Brain pericyte (primary cell): ENCODE measurements at regions not wholly inside any gene's neighbourhood (a gene's known extent, or its start where the extent isn't known, plus 50 kb on each side); places are given as distances from the start of the nearest gene placed in this dataset.
"Not testable (repeated sequence)": the region's sequence is repeated elsewhere in the genome, so short reads cannot be mapped to it uniquely, and the experiment has no call there.

Experiments used
- DNase-seq: peaks from one replicate; pipeline ENCODE4 v3.0.0-alpha.2; 2012; ENCODE audit warnings: low read depth, low spot score

DNA sequence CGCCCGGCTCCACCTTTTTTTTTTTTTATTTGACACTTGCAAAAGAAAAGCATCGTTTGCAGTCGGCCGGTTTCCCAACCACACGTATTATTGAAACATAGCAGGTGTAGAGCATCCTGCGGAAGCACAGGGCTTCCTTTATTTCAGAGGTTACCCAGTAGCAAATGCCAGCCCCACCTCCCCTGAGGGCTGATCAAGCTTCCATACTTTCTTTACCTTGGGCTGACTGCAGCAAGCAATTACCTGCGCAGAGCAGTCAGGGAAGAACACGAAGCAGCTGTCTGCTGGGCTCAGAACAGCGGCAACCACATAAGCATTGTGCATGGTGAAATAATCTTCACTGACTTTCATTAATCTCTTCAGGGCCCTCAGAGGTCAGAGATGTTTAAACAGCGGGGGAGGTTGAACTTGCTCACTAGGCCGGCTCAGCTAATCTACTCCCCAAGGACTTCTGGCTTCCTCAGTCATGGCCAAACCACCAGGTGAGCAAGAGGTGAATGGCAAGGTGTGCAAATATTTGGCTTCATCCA is 784.7 kb upstream of the AUTS2 start:
- DNase-seq = no peak

- no peak for DNase-seq
These were observed 781.8 kb upstream of the AUTS2 start for GRCh38 chr7:68816491-68816890.

- no peak for DNase-seq
These were observed 778.0 kb upstream of the AUTS2 start for GRCh38 chr7:68820321-68820720.

DNA sequence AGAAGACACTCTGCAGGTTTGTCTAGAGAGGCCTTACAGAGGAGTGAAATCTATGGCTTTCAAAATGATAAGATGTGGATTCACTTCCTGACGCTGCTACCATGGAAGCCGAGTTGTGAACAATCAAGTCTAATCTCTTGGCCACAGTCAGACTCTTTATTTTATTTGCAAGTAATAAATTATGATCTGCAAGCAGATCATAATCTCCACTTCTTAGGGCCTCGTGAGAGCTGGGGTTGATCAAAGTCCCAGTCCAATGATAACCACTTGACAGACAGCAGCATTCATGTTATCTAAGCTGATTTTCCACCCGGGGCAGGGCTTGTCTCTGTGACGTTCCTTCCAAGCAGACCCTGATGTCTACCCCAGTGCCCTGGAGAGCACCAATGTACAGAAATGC is 776.4 kb upstream of the AUTS2 start:
- DNase-seq = no peak

DNA sequence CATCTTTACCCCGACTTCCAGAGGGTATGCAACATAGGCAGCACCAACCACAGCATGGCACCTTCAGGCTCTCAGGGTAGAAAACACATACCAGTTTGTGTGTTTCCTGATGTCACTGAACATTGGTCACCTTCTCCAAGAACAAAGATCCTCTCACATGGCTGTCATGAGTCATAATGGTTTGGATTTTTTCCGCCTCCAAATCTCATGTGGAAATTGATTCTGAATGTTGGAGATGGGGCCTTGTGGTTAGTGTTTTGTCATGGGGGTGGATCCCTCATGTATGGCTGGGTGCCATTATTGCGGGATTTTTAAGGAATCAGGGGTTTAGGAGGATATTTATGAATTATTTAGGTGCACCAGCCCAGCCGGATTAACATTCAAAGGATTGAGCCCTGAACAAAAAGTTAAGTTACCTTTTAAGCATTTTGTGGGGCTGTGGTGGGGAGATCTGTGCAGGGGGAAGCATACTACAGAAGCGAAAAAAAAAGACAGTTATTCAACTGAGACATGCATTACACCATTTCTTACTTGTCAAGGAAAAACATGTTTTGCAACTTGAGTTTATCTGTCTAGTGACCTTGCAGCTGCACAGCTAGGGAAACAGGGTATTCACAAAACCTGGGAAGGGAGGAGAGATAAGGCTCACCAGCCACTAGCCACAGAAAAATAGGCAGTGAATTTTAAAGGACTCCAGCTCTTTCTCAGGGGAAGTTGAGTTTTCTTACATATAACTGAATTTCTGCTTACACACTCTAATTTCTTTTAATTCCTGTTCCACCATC is 774.1 kb upstream of the AUTS2 start:
- no peak for DNase-seq

- DNase-seq = no peak
These were observed 769.7 kb upstream of the AUTS2 start for GRCh38 chr7:68828575-68828974.

DNA sequence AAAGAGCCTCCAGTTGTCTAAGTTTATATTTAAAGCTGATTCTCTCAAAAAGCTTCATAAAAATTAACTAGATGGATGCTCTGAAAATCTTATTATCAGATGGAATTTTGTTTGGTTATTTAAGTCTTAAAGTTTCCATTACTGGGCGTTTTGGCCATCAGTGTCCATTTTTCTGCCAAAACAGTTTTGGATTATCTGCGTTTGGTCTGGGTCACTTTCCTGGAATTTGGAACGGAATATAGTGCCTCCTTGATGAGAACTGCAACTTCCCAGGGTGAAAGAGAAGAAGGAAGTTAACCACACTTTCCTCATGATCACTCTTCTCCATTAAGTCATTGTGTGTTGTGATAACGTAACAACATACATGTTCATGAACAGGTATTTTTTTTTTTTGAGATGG is 764.9 kb upstream of the AUTS2 start:
- DNase-seq = no peak

DNA sequence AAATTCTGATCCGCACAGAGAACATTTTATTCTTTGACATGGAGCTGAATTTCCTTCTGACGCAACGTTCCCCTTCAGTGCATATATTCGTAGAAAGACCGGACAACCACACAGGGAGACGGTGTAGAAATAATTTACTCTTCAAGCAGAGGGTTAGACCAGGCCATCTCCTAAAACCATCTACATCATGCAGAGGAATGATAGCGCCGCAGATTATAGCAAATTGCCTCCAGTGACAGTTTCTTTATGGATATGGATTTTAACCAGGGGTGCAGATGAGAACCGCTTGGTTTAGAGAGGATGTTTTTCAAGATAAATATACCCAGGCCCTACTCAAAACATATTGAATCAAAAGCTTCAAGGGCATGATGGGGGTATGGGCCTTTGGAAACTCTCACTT is 759.3 kb upstream of the AUTS2 start:
- DNase-seq = no peak

- DNase-seq = no peak
These were observed 757.3 kb upstream of the AUTS2 start for GRCh38 chr7:68840991-68841390.

- DNase-seq = not testable (repeated sequence)
These were observed 754.3 kb upstream of the AUTS2 start for GRCh38 chr7:68843985-68844384.

DNA sequence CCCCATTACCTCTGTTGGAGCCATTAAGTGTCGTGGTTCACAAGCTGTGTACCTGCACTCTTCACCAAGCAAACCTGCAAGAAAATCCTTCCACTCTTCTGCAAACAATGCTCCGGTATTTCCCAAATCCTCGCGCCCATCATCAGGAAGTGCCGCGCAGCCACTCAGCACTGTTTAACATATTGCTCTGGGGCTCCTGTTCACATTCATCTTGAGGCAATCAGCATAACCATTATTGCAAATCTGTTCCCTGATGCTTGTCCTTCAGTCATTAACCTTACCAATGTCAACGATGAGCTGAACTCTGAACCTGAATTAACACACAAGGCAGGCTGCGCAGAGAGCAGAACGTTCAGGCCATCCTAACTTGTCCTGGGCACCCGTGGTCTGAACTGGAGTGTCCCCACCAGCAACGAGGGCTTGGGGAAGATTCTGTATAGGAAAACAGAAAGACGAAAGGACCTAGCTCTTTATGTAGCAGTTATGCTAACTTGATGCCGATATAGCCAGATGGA is 751.4 kb upstream of the AUTS2 start:
- no peak for DNase-seq

DNA sequence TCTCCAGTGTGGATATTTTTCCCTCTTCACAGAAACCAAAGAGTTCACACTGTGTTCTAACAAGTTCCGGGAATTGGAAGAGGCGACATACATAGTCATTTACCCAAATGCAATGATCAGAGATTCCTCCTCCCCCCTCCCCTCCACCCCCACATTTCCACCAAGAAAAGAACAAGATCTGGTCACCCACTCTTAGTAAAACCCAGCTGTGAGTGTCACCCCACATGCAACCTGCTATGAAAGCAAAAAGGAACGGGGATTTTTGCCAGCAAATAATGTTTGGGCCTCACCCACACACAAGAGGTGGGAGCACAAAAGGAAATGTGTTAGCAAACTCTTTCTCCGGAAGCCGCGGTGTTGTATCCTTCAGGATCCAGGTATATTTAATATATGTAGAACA is 745.0 kb upstream of the AUTS2 start:
- no peak for DNase-seq

DNA sequence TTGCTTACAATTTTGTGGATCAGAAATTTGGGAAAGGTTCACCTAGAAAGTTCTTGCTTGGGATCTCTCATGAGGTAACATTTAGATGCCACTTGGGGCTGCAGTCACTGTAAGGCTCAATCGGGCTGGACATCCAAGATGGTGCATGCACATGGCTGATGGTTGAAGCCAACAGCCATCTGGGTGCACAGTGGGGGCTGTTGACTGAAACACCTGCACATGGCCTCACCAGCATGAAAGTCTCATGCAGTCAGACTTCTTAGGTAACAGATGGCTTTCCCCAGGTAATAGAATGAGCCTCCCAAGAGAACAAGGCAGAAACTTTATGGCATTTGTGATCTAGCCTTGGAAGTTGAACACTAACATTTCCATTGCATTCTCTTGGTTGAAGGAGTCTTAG is 740.7 kb upstream of the AUTS2 start:
- DNase-seq = no peak

- no peak for DNase-seq
These were observed 739.8 kb upstream of the AUTS2 start for GRCh38 chr7:68858497-68858896.

- DNase-seq = no peak
These were observed 737.1 kb upstream of the AUTS2 start for GRCh38 chr7:68861171-68861570.

- no peak for DNase-seq
These were observed 736.0 kb upstream of the AUTS2 start for GRCh38 chr7:68862261-68862660.

- DNase-seq = no peak
These were observed 735.5 kb upstream of the AUTS2 start for GRCh38 chr7:68862736-68863135.

DNA sequence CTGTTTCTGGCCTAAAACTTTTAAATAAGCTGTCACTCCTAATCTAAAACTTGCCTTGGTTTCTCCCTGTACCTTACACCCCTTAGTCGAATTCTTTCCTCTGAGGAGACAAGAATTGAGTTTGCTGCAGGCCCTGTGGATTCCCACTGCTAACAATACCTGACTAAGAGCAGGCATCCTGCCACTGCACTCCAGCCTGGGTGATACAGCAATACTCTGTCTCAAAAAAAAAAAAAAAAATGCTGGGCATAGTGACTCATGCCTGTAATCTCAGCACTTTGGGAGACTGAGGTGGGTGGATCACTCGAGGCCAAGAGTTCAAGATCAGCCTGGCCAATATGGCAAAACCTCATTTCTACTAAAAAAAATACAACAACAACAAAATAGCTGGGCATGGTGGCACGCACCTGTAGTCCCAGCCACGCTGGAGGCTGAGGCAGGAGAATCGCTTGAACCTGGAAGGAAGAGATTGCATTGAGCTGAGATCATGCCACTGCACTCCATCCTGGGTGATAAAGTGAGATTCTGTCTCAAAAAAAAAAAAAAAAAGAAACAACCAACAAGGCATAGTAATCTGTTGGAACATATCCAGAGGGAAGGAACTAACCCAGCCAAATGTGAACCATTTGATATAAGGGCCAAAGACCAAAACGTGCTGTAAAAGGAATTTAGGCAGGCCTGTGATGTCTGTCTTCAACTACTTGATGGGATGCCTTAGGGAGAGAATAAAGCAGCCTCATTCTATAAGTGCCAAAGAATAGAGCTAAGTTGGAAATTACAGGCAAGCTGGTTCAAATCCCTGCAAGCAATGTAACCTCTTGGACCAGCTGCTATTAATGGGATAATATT is 732.7 kb upstream of the AUTS2 start:
- DNase-seq = no peak

- DNase-seq = no peak
These were observed 732.1 kb upstream of the AUTS2 start for GRCh38 chr7:68866200-68866570.

DNA sequence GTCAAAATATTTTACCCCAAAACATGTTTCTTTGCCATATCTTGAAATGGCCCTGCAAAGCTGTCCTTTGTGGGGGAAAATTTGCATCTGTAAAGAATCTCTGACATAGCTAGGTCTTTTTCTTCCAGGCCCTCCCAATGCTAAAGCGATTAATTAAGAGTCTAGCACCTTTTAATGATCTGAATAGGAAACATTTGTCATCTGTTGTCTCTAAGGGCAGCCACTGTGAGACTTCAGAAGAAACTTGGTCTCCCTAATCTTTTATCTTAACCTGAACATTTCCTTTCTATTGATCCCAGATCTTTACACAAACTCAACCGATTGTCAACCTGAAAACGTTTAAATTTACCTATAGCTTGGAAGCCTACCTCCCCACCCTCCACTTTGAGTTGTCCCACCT is 731.6 kb upstream of the AUTS2 start:
- not testable (repeated sequence) for DNase-seq

- no peak for DNase-seq
These were observed 729.3 kb upstream of the AUTS2 start for GRCh38 chr7:68868978-68869377.

- DNase-seq = no peak
These were observed 724.7 kb upstream of the AUTS2 start for GRCh38 chr7:68873616-68874015.

- no peak for DNase-seq
These were observed 722.4 kb upstream of the AUTS2 start for GRCh38 chr7:68875857-68876256.
